Activated T-cell treated with anti-CD3 and anti-CD28 coated beads, Interleukin-2, amount 50 U/mL, for 1 hour (primary cell): ENCODE measurements at regions not wholly inside any gene's neighbourhood (a gene's known extent, or its start where the extent isn't known, plus 50 kb on each side); places are given as distances from the start of the nearest gene placed in this dataset.
"Not testable (repeated sequence)": the region's sequence is repeated elsewhere in the genome, so short reads cannot be mapped to it uniquely, and the experiment has no call there.

ENCODE experiments used
- DNase-seq: peaks from one replicate; pipeline ENCODE4 v3.0.0-alpha.2; 2020

- DNase-seq, result no peak
These were observed 150.0 kb downstream of the ADSS2 start for GRCh38 chr1:244301595-244302130.

- no peak for DNase-seq
These were observed 148.7 kb downstream of the ADSS2 start for GRCh38 chr1:244302876-244303609.

GRCh38 chr1:244303610-244303969 lies 148.1 kb downstream of the ADSS2 start:
- DNase-seq, result no peak

GRCh38 chr1:244304156-244304555 lies 147.6 kb downstream of the ADSS2 start:
- DNase-seq, result no peak

GRCh38 chr1:244304656-244305055 lies 147.1 kb downstream of the ADSS2 start:
- no peak for DNase-seq

GRCh38 chr1:244305776-244306341 lies 145.8 kb downstream of the ADSS2 start:
- DNase-seq, result no peak

- DNase-seq, result no peak
These were observed 145.2 kb downstream of the ADSS2 start for GRCh38 chr1:244306544-244306943.

- DNase-seq, result not testable (repeated sequence)
These were observed 142.5 kb downstream of the ADSS2 start for GRCh38 chr1:244309191-244309590.

- no peak for DNase-seq
These were observed 139.8 kb downstream of the ADSS2 start for GRCh38 chr1:244311784-244312532.

- DNase-seq, result no peak
These were observed 138.4 kb downstream of the ADSS2 start for GRCh38 chr1:244313346-244313745.

GRCh38 chr1:244314921-244315559 lies 136.7 kb downstream of the ADSS2 start:
- no peak for DNase-seq

- DNase-seq, result no peak
These were observed 135.7 kb downstream of the ADSS2 start for GRCh38 chr1:244315996-244316395.

- DNase-seq, result no peak
These were observed 135.3 kb downstream of the ADSS2 start for GRCh38 chr1:244316407-244316806.

- no peak for DNase-seq
These were observed 134.6 kb downstream of the ADSS2 start for GRCh38 chr1:244316986-244317655.

- no peak for DNase-seq
These were observed 133.6 kb downstream of the ADSS2 start for GRCh38 chr1:244318078-244318477.

- no peak for DNase-seq
These were observed 133.2 kb downstream of the ADSS2 start for GRCh38 chr1:244318512-244318911.

- peak; percentile 27 for DNase-seq
These were observed 132.2 kb downstream of the ADSS2 start for GRCh38 chr1:244319283-244320132.

GRCh38 chr1:244322181-244322580 lies 129.5 kb downstream of the ADSS2 start:
- DNase-seq, result no peak

GRCh38 chr1:244322791-244323521 lies 128.8 kb downstream of the ADSS2 start:
- DNase-seq, result no peak

- no peak for DNase-seq
These were observed 127.4 kb downstream of the ADSS2 start for GRCh38 chr1:244324176-244324883.
